Keratinocyte (primary cell): ENCODE measurements at regions not wholly inside any gene's neighbourhood (a gene's known extent, or its start where the extent isn't known, plus 50 kb on each side); places are given as distances from the start of the nearest gene placed in this dataset.

Experiments
- DNase-seq: peaks from one replicate; pipeline ENCODE4 v3.0.0-alpha.2; 2011; ENCODE audit warnings: low read depth, missing footprints, low spot score
- FAIRE-seq: peaks from 2 replicates; lab custom pipeline; 2011; peaks lifted over from hg19 to GRCh38; lab: Jason Lieb, UNC
- H2AFZ ChIP-seq: 2 replicates; pipeline ENCODE4 v1.6.0; 2012; ENCODE audit warnings: low read length, control low read depth, inconsistent platforms; ENCODE audit not compliant: control insufficient read depth
- H3K27ac ChIP-seq: 2 replicates; pipeline ENCODE4 v1.5.1; 2011; ENCODE audit warnings: low read length; ENCODE audit not compliant: control insufficient read depth, insufficient read depth
- H3K27me3 ChIP-seq: 3 replicates; pipeline ENCODE4 v1.6.0; 2011; ENCODE audit warnings: low read length; ENCODE audit not compliant: control insufficient read depth, insufficient read depth; ENCODE audit errors: extremely low read depth
- H3K36me3 ChIP-seq, 2 experiments: 2 replicates in 1 of 2; 3 replicates in 1 of 2; pipeline ENCODE4 v1.5.1; 2011; ENCODE audit warnings: low read length in 2 of 2, mild to moderate bottlenecking in 1 of 2; ENCODE audit not compliant: control insufficient read depth in 2 of 2, insufficient read depth in 2 of 2; ENCODE audit errors: extremely low read depth in 1 of 2
- H3K4me1 ChIP-seq: 3 replicates; pipeline ENCODE4 v1.5.1; 2011; ENCODE audit warnings: low read length; ENCODE audit not compliant: control insufficient read depth, insufficient read depth; ENCODE audit errors: extremely low read depth
- H3K4me2 ChIP-seq: 3 replicates; pipeline ENCODE4 v1.6.0; 2011; ENCODE audit warnings: low read depth, low read length; ENCODE audit not compliant: control insufficient read depth, insufficient read depth; ENCODE audit errors: extremely low read depth
- H3K4me3 ChIP-seq, 3 experiments: fragments of 200-600 bp in 1 of 3; sonication (generic) in 1 of 3; 2 replicates in 2 of 3; 3 replicates in 1 of 3; pipeline ENCODE4 v1.5.1; 2011 to 2016; ENCODE audit warnings: low read length in 3 of 3, mild to moderate bottlenecking in 3 of 3, control low read depth in 2 of 3, inconsistent platforms in 1 of 3, low read depth in 1 of 3, mixed read lengths in 1 of 3, mixed run types in 1 of 3, moderate library complexity in 1 of 3; ENCODE audit not compliant: control insufficient read depth in 2 of 3, insufficient read depth in 2 of 3; ENCODE audit errors: extremely low read depth in 1 of 3
- H3K79me2 ChIP-seq: 2 replicates; pipeline ENCODE4 v1.6.0; 2012; ENCODE audit warnings: low read length; ENCODE audit not compliant: control insufficient read depth, insufficient read depth
- H3K9ac ChIP-seq: 3 replicates; pipeline ENCODE4 v1.6.0; 2011; ENCODE audit warnings: low read length; ENCODE audit not compliant: control insufficient read depth, insufficient read depth; ENCODE audit errors: extremely low read depth
- H3K9me1 ChIP-seq: 3 replicates; pipeline ENCODE4 v1.6.0; 2011; ENCODE audit warnings: low read length; ENCODE audit not compliant: control insufficient read depth, insufficient read depth; ENCODE audit errors: extremely low read depth
- H3K9me3 ChIP-seq: 2 replicates; pipeline ENCODE4 v1.5.1; 2012; ENCODE audit warnings: low read depth, low read length; ENCODE audit not compliant: control insufficient read depth
- H4K20me1 ChIP-seq: 3 replicates; pipeline ENCODE4 v1.6.0; 2011; ENCODE audit warnings: low read length; ENCODE audit not compliant: control insufficient read depth, insufficient read depth; ENCODE audit errors: extremely low read depth
- CTCF ChIP-seq, 3 experiments: IDR thresholded peaks in 1 of 3; conservative IDR thresholded peaks in 1 of 3; optimal IDR thresholded peaks in 1 of 3; 2 replicates in 2 of 3; 3 replicates in 1 of 3; pipeline versions ENCODE3 to v1.5.1; 2011; ENCODE audit warnings: low read length in 3 of 3, mild to moderate bottlenecking in 3 of 3, moderate library complexity in 2 of 3, control low read depth in 1 of 3, inconsistent platforms in 1 of 3; ENCODE audit not compliant: insufficient read depth in 2 of 3; ENCODE audit errors: extremely low read depth in 1 of 3
- EZH2 ChIP-seq: IDR thresholded peaks from one replicate; pipeline ENCODE4 v1.6.1; 2012; ENCODE audit warnings: inconsistent platforms, mild to moderate bottlenecking, low read length, moderate library complexity
- dilution Hi-C: fragments of 300-500 bp; cut with MboI; formaldehyde crosslinking; loops from one replicate; pipeline ENCODE4 v1.7.0; 2020; ENCODE audit warnings: low sequenced_read_pairs; ENCODE audit not compliant: extremely low pct_ligation_motif_present

- no peak overlapping the region for H2AFZ ChIP-seq
- no peaks in the 10 kb centered on the region for H3K27me3 ChIP-seq
- no peak overlapping the region for H3K4me3 ChIP-seq
- H3K79me2 ChIP-seq: no peaks in the 10 kb centered on the region
- DNase-seq: no peak
- no peak overlapping the region for H3K9ac ChIP-seq
- no peak for TF ChIP-seq CTCF (optimal IDR thresholded peaks at IDR 0.05 in 1 of 3, IDR thresholded peaks at IDR 0.05 in 1 of 3, conservative IDR thresholded peaks at IDR 0.05 in 1 of 3; ENCODE audit: extremely low read depth in 1 of 3, insufficient read depth in 2 of 3, low read length in 3 of 3)
- TF ChIP-seq EZH2: no peak
- H3K9me3 ChIP-seq: no peaks in the 10 kb centered on the region
- peaks cover 33% of the 10 kb centered on the region for H3K4me1 ChIP-seq
- H4K20me1 ChIP-seq: no peaks in the 10 kb centered on the region
- H3K9me1 ChIP-seq: peaks cover 3% of the 10 kb centered on the region
- no peak overlapping the region for H3K27ac ChIP-seq
- no peak for FAIRE-seq
- H3K36me3 ChIP-seq: no peaks in the 10 kb centered on the region
- H3K4me2 ChIP-seq: no peak overlapping the region
- dilution Hi-C loops: no loop called here
Observed at GRCh38 chr14:55805250-55805649, 225.2 kb downstream of the KTN1 start.

- DNase-seq (peak; percentile 91), FAIRE-seq (peak; percentile 71)
- H3K9me1 ChIP-seq: peaks cover 3% of the 10 kb centered on the region
- H3K79me2 ChIP-seq: no peaks in the 10 kb centered on the region
- peaks cover 28% of the 10 kb centered on the region for H3K4me1 ChIP-seq
- no peaks in the 10 kb centered on the region for H3K27me3 ChIP-seq
- H3K9me3 ChIP-seq: no peaks in the 10 kb centered on the region
- no peaks in the 10 kb centered on the region for H3K36me3 ChIP-seq
- peak overlapping the region; percentile 71 for H2AFZ ChIP-seq
- H3K9ac ChIP-seq: peak overlapping the region; percentile 47
- TF ChIP-seq EZH2 (no peak), CTCF (optimal IDR thresholded peaks at IDR 0.05 in 1 of 3, IDR thresholded peaks at IDR 0.05 in 1 of 3, conservative IDR thresholded peaks at IDR 0.05 in 1 of 3; ENCODE audit: extremely low read depth in 1 of 3, insufficient read depth in 2 of 3, low read length in 3 of 3) (no peak)
- H4K20me1 ChIP-seq: no peaks in the 10 kb centered on the region
- dilution Hi-C loops: no loop called here
- H3K4me2 ChIP-seq: peak overlapping the region; percentile 59
- H3K4me3 ChIP-seq: peak overlapping the region in 1 of 3 experiments; percentile 4
- H3K27ac ChIP-seq: peak overlapping the region; percentile 71
Observed at GRCh38 chr14:55807053-55807880, 227.3 kb downstream of the KTN1 start.
